HEK293 (cell line): ENCODE measurements at regions not wholly inside any gene's neighbourhood (a gene's known extent, or its start where the extent isn't known, plus 50 kb on each side); places are given as distances from the start of the nearest gene placed in this dataset.

Experiments used
- CTCF ChIA-PET: fragments of 350-600 bp; formaldehyde crosslinking; extraction: SDS; loops from one replicate; lab custom pipeline; 2021; ENCODE audit warnings: antibody characterized with exemption; lab: Yijun Ruan, JAX
- POLR2A ChIA-PET: fragments of 300-600 bp; formaldehyde crosslinking; extraction: SDS; loops from one replicate; lab custom pipeline; 2020; ENCODE audit warnings: antibody characterized with exemption, inconsistent platforms; lab: Yijun Ruan, JAX
- H3K27ac ChIP-seq: fragments of 200-500 bp; sonication (Bioruptor generic); 2 replicates; pipeline ENCODE4 v1.5.1; 2014; ENCODE audit warnings: low read depth, low read length, control low read depth, inconsistent platforms; ENCODE audit errors: extremely low read depth
- H3K36me3 ChIP-seq, 2 experiments: fragments of 200-500 bp in 1 of 2; sonication (Bioruptor generic) in 1 of 2; 1 replicate in 1 of 2; 2 replicates in 1 of 2; pipeline ENCODE4 v1.5.1; 2014 to 2017; ENCODE audit warnings: inconsistent platforms in 2 of 2, low read length in 2 of 2; ENCODE audit not compliant: control insufficient read depth in 2 of 2, insufficient read depth in 1 of 2
- H3K4me1 ChIP-seq: fragments of 200-500 bp; sonication (Bioruptor generic); 2 replicates; pipeline ENCODE4 v1.5.1; 2014; ENCODE audit warnings: mild to moderate bottlenecking, low read length, inconsistent platforms; ENCODE audit not compliant: control insufficient read depth, insufficient read depth
- H3K4me3 ChIP-seq: 2 replicates; pipeline ENCODE4 v1.5.1; 2011; ENCODE audit warnings: low read depth, mild to moderate bottlenecking, control low read depth, low read length, moderate library complexity
- H3K9me3 ChIP-seq: fragments of 200-500 bp; sonication (Bioruptor generic); 2 replicates; pipeline ENCODE4 v1.5.1; 2014; ENCODE audit warnings: low read depth, low read length, inconsistent platforms; ENCODE audit not compliant: control insufficient read depth, insufficient read depth
- AEBP2 ChIP-seq: fragments of 450-650 bp; formaldehyde crosslinking; IDR thresholded peaks from 2 replicates; pipeline ENCODE4 v1.5.1; 2016; ENCODE audit warnings: missing biosample characterization, missing genetic modification characterization, borderline replicate concordance
- BCL11B ChIP-seq: fragments of 450-650 bp; formaldehyde crosslinking; IDR thresholded peaks from 2 replicates; pipeline ENCODE4 v1.5.1; 2016; ENCODE audit warnings: low read depth, missing biosample characterization, missing genetic modification characterization
- OSR2 ChIP-seq: fragments of 450-650 bp; formaldehyde crosslinking; IDR thresholded peaks from 2 replicates; pipeline ENCODE4 v1.5.1; 2016; ENCODE audit warnings: missing biosample characterization, missing genetic modification characterization
- PBX3 ChIP-seq: sonication (generic); formaldehyde crosslinking; IDR thresholded peaks from 2 replicates; pipeline ENCODE4 v1.8.1; 2022; ENCODE audit warnings: mild to moderate bottlenecking, moderate library complexity, missing genetic modification reagents
- ZFP41 ChIP-seq: fragments of 450-650 bp; formaldehyde crosslinking; IDR thresholded peaks from 2 replicates; pipeline ENCODE4 v1.5.1; 2016; ENCODE audit warnings: missing biosample characterization, missing genetic modification characterization, borderline replicate concordance
- ZNF223 ChIP-seq: fragments of 450-650 bp; formaldehyde crosslinking; IDR thresholded peaks from 2 replicates; pipeline ENCODE4 v1.5.1; 2016; ENCODE audit warnings: missing biosample characterization, missing genetic modification characterization
- ZNF26 ChIP-seq: fragments of 450-650 bp; formaldehyde crosslinking; IDR thresholded peaks from 2 replicates; pipeline ENCODE4 v1.5.1; 2016; ENCODE audit warnings: missing biosample characterization, missing genetic modification characterization
- ZNF473 ChIP-seq: fragments of 450-650 bp; formaldehyde crosslinking; IDR thresholded peaks from 2 replicates; pipeline ENCODE4 v1.5.1; 2017; ENCODE audit warnings: missing biosample characterization, missing genetic modification characterization
- ZNF48 ChIP-seq: fragments of 450-650 bp; formaldehyde crosslinking; IDR thresholded peaks from 2 replicates; pipeline ENCODE4 v1.5.1; 2016; ENCODE audit warnings: missing biosample characterization, missing genetic modification characterization
- ZNF555 ChIP-seq: fragments of 450-650 bp; formaldehyde crosslinking; conservative IDR thresholded peaks from 2 replicates; pipeline ENCODE4 v1.5.1; 2017; ENCODE audit warnings: missing biosample characterization, mild to moderate bottlenecking, missing genetic modification characterization, inconsistent platforms
- ZNF791 ChIP-seq: fragments of 450-650 bp; formaldehyde crosslinking; IDR thresholded peaks from 2 replicates; pipeline ENCODE4 v1.5.1; 2016; ENCODE audit warnings: missing biosample characterization, missing genetic modification characterization
- TF ChIP-seq, protein P1 (sequence below): fragments of 450-650 bp; formaldehyde crosslinking; IDR thresholded peaks from 2 replicates; pipeline ENCODE4 v1.5.1; 2017; ENCODE audit warnings: missing biosample characterization, missing genetic modification characterization
- TF ChIP-seq, protein P2 (sequence below): fragments of 450-650 bp; formaldehyde crosslinking; IDR thresholded peaks from 2 replicates; pipeline ENCODE4 v1.5.1; 2016; ENCODE audit warnings: missing biosample characterization, missing genetic modification characterization, borderline replicate concordance
- TF ChIP-seq, protein P3 (sequence below): fragments of 450-650 bp; formaldehyde crosslinking; IDR thresholded peaks from 2 replicates; pipeline ENCODE4 v1.5.1; 2016; ENCODE audit warnings: missing biosample characterization, missing genetic modification characterization, low read depth

GRCh38 chr5:3313569-3313968, 282.1 kb upstream of the IRX1 start:
- ChIA-PET POLR2A (no interaction called here), CTCF (interaction anchor here (0.5 kb wide), 1 partner anchor 209 kb away, joined by 3 read pairs; no protein-coding TSS in a partner anchor)
- H3K9me3 ChIP-seq = no peaks in the 10 kb centered on the region; the same call in 1 of the 2 replicates
- TF ChIP-seq, protein P1, sequence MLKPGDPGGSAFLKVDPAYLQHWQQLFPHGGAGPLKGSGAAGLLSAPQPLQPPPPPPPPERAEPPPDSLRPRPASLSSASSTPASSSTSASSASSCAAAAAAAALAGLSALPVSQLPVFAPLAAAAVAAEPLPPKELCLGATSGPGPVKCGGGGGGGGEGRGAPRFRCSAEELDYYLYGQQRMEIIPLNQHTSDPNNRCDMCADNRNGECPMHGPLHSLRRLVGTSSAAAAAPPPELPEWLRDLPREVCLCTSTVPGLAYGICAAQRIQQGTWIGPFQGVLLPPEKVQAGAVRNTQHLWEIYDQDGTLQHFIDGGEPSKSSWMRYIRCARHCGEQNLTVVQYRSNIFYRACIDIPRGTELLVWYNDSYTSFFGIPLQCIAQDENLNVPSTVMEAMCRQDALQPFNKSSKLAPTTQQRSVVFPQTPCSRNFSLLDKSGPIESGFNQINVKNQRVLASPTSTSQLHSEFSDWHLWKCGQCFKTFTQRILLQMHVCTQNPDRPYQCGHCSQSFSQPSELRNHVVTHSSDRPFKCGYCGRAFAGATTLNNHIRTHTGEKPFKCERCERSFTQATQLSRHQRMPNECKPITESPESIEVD = no peak
- TF ChIP-seq PBX3 (CRISPR knock-in tag) (no peak), ZNF791 (tag by site-specific recombination) (no peak), ZNF26 (tag by site-specific recombination) (no peak), AEBP2 (tag by site-specific recombination) (no peak)
- TF ChIP-seq, protein P2, sequence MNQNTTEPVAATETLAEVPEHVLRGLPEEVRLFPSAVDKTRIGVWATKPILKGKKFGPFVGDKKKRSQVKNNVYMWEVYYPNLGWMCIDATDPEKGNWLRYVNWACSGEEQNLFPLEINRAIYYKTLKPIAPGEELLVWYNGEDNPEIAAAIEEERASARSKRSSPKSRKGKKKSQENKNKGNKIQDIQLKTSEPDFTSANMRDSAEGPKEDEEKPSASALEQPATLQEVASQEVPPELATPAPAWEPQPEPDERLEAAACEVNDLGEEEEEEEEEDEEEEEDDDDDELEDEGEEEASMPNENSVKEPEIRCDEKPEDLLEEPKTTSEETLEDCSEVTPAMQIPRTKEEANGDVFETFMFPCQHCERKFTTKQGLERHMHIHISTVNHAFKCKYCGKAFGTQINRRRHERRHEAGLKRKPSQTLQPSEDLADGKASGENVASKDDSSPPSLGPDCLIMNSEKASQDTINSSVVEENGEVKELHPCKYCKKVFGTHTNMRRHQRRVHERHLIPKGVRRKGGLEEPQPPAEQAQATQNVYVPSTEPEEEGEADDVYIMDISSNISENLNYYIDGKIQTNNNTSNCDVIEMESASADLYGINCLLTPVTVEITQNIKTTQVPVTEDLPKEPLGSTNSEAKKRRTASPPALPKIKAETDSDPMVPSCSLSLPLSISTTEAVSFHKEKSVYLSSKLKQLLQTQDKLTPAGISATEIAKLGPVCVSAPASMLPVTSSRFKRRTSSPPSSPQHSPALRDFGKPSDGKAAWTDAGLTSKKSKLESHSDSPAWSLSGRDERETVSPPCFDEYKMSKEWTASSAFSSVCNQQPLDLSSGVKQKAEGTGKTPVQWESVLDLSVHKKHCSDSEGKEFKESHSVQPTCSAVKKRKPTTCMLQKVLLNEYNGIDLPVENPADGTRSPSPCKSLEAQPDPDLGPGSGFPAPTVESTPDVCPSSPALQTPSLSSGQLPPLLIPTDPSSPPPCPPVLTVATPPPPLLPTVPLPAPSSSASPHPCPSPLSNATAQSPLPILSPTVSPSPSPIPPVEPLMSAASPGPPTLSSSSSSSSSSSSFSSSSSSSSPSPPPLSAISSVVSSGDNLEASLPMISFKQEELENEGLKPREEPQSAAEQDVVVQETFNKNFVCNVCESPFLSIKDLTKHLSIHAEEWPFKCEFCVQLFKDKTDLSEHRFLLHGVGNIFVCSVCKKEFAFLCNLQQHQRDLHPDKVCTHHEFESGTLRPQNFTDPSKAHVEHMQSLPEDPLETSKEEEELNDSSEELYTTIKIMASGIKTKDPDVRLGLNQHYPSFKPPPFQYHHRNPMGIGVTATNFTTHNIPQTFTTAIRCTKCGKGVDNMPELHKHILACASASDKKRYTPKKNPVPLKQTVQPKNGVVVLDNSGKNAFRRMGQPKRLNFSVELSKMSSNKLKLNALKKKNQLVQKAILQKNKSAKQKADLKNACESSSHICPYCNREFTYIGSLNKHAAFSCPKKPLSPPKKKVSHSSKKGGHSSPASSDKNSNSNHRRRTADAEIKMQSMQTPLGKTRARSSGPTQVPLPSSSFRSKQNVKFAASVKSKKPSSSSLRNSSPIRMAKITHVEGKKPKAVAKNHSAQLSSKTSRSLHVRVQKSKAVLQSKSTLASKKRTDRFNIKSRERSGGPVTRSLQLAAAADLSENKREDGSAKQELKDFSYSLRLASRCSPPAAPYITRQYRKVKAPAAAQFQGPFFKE (tag by site-specific recombination) = no peak
- H3K36me3 ChIP-seq = no peaks in the 10 kb centered on the region
- no peaks in the 10 kb centered on the region for H3K4me1 ChIP-seq
- no peak overlapping the region for H3K4me3 ChIP-seq
- H3K27ac ChIP-seq = no peak overlapping the region

GRCh38 chr5:3312299-3312698, 283.3 kb upstream of the IRX1 start:
- Histone ChIP-seq H3K4me1 (no peaks in the 10 kb centered on the region), H3K36me3 (no peaks in the 10 kb centered on the region), H3K9me3 (no peaks in the 10 kb centered on the region; the same call in 1 of the 2 replicates)
- POLR2A ChIA-PET = no interaction called here
- CTCF ChIA-PET = interaction anchor here (0.7 kb wide), 1 partner anchor 896 kb away, joined by 3 read pairs; no protein-coding TSS in a partner anchor
- no peak for TF ChIP-seq ZNF555 (tag by site-specific recombination)
- TF ChIP-seq BCL11B = no peak
- no peak for TF ChIP-seq ZNF223 (tag by site-specific recombination)
- no peak for TF ChIP-seq ZNF48
- no peak for TF ChIP-seq ZNF473 (tag by site-specific recombination)
- no peak for TF ChIP-seq OSR2 (tag by site-specific recombination)
- TF ChIP-seq ZFP41 = no peak
- TF ChIP-seq, protein P3, sequence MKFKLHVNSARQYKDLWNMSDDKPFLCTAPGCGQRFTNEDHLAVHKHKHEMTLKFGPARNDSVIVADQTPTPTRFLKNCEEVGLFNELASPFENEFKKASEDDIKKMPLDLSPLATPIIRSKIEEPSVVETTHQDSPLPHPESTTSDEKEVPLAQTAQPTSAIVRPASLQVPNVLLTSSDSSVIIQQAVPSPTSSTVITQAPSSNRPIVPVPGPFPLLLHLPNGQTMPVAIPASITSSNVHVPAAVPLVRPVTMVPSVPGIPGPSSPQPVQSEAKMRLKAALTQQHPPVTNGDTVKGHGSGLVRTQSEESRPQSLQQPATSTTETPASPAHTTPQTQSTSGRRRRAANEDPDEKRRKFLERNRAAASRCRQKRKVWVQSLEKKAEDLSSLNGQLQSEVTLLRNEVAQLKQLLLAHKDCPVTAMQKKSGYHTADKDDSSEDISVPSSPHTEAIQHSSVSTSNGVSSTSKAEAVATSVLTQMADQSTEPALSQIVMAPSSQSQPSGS (tag by site-specific recombination) = no peak
- TF ChIP-seq, all 188 proteins: peak for 0
- Histone ChIP-seq H3K27ac (no peak overlapping the region), H3K4me3 (no peak overlapping the region)
